ENCODE measurements at regions not wholly inside any gene's neighbourhood (a gene's known extent, or its start where the extent isn't known, plus 50 kb on each side); places are given as distances from the start of the nearest gene placed in this dataset.

DNA sequence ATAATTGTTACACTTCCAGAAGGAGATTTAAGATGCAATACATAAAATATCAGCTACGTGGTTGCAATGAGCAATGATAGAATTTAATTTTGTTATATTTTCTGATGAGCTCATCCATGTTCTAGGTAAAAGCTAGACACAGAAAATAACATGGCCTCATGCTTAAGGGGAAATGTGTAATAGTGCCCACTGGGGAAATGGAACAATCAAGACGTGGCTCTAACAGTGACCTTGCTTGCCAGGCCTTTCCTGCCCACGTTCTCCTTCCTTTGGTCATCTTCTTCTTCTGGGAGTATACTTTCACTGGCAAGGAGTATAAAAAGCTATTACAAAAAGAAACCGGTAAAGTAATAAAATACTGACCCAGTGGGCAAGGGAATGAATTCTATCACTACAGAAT lies 116.2 kb upstream of the TMEM161B start:
- no peak for TF ChIP-seq POLR2A (IDR thresholded peaks at IDR 0.05)
- TF ChIP-seq, protein P1, sequence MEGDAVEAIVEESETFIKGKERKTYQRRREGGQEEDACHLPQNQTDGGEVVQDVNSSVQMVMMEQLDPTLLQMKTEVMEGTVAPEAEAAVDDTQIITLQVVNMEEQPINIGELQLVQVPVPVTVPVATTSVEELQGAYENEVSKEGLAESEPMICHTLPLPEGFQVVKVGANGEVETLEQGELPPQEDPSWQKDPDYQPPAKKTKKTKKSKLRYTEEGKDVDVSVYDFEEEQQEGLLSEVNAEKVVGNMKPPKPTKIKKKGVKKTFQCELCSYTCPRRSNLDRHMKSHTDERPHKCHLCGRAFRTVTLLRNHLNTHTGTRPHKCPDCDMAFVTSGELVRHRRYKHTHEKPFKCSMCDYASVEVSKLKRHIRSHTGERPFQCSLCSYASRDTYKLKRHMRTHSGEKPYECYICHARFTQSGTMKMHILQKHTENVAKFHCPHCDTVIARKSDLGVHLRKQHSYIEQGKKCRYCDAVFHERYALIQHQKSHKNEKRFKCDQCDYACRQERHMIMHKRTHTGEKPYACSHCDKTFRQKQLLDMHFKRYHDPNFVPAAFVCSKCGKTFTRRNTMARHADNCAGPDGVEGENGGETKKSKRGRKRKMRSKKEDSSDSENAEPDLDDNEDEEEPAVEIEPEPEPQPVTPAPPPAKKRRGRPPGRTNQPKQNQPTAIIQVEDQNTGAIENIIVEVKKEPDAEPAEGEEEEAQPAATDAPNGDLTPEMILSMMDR (IDR thresholded peaks at IDR 0.05), result no peak
